Activated CD4-positive, alpha-beta T cell treated with anti-CD3 and anti-CD28 coated beads, Interleukin-2, amount 50 U/mL, for 48 hours (primary cell): ENCODE measurements at regions not wholly inside any gene's neighbourhood (a gene's known extent, or its start where the extent isn't known, plus 50 kb on each side); places are given as distances from the start of the nearest gene placed in this dataset.

ENCODE experiments used
- DNase-seq, 2 experiments: peaks; one replicate each; pipeline ENCODE4 v3.0.0-alpha.2; 2020

DNA sequence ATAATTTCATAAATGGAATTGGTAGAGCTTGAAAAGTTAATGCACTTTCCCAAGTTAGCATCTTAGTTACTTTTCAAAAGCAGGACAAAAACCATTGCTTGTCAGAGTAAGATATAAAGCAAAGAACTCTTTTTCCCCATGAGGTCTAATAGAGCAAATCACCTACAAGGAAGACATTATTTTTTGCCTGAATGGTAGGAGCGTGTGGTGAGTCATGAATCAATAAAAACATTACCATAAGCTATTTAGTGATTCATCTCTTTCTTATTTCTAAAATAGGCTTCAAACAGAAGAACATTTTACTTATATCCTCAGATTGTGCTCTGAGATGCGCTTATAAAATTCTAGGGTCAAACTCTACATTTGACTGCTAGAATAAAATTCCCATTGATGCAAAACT lies 109.4 kb upstream of the GPRIN3 start:
- no peak for DNase-seq

DNA sequence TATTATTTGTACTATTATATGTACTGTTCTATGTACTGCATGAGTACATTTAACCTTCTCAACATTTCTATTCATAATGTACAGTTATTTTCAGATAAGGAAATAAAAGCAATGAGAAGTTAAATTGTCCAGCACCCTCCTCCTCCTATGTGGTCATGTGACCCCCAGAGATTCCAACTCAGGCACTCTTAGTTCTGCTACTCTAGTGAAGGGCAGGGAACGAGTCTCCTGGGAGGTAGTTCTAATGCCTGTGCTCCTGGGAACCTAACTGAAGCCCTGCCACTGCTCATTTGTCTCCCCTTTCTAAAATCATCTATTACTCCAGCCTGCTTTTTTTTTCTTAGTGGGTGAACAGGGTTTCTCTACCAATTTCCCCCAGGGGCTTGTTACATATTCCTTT lies 105.9 kb upstream of the GPRIN3 start:
- DNase-seq, result no peak

DNA sequence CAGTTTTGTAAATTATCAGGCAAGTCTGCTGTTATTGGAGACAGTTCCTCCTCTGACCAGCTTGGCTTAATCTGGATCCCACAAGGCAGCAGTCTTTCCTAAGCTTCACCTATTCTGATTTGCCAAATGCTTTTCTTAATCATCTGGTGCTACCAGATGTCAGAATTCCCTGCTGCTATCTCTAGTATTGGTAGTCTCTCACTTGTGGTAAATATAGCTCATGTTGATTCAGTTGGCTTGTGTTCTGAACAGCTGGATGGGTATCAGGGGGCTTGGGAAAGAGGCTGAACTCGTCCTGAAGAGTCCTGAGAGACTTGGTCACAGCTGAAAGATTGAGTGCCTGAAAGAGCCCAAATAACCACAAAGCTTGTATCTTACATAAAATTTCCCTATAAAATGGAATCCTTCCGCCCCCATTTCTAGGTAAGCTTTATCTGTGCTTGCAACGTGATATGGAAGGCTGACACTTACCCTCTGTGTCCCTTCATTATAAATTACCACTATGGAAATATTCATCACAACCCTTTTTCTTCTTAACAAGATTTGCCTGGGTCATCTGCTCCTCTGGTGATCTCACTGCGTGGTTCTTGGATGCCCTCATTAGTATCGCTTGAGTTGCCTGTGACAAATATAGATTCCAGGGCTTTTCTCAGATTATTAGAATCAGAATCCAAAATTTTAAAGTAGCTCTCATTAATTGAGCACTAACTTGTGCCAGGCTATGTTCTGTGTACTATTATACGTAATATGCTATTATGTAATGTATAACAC lies 104.1 kb upstream of the GPRIN3 start:
- DNase-seq, result no peak

DNA sequence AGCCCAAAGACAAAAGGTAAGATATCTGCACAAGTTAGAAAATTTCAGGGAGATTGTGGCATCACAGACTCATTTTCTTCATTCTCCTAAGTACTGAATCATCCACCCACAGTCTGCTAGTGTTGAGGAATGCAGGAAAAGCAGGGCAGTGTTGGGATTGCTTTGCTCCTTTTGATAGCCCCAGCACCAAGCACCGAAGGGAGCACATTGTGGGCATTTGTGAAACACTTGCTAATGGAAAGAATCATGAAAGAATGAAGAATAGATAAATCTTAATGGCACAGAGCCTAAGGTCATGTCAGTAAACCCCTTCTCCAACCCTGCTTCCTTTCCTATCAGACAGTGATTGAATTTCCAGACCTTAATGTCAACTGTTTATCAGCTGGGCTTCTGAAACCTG lies 103.1 kb upstream of the GPRIN3 start:
- no peak for DNase-seq

DNA sequence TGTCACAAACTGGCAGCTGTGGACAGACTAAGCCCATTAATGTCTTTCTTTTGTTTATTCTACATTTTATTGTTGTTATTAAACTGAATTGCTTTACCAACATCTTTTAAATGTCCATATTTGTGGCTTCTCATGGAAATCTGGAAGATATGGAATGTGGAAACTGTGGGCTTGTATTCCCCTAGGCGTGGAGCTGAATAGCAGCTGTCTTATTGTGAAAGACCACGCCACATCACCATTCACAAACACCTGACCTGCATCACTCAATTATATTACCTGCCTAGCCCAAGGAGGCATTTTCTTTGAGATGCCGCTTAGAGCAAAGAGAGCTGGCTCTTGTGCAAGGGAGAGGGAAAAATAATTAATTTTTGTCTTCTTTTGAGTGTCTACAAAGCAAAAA lies 96.9 kb upstream of the GPRIN3 start:
- no peak for DNase-seq

DNA sequence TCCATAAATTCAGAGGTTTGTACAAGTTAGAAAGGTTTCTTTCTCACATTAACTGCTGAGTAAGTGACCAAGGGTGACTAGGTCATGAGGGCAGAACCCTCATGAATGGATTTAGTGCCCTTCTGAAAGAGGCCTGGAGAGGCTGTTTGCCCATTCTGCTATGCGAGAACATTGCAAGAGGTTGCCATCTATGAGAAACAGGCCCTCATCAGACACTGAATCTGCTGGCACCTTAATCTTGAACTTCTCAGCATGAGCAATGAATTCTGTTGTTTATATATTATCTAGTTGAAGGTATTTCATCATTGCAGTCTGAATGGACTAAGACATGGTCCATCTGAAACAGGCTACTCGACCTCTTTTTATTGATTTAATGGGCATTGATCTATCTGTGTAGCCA lies 96.2 kb upstream of the GPRIN3 start:
- no peak for DNase-seq

DNA sequence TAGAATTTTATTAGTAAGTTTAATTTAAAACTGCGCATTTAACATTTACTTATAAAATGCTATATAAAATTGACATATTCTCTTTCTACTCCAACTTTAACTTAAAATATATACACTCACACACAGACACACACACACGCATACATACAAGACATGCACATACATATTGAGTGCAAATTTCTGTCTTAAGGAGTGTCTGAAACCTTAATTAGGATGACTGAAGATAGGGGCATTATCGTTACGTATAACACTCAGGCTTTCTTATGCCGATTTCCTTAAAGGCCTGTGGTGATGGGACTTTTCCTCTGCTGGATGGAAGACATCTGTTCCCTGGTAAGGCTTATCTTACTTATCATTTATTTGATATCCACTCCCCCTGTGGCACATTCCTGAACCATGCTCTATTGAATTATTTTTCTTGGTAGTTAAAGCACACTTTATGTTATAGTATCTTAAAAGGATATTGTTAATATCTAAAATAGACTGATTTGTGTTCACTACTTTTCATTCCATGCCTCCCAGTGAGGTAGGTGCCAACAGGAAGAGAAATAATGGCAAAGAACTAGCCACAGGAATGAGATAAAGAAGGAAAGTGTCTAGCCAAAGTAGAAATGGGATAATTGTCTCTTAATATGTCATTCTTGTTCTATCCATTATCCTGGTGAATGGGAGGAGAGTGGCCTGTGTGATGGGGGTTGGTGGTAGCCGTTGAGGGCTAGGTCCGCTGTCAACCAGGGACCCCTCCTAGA lies 92.9 kb upstream of the GPRIN3 start:
- DNase-seq, result no peak

DNA sequence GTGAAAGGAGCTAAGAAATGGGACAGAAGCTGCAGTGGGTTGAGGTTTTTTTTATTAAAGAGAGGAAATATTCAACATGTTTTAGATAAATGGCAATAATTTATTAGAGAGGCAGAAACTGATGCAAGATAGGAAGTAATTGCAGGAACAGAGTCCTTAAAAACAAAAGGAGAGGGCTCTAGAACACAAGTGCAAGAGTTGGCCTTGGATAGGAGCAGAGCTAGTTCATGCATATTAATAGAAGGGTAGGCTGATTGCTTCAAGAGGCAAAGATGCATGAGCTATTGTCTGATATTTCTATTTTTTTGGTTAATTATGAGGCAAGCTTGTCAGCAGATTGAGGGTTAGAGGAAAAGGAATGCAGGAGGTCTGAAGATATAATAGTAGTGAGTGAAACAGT lies 91.0 kb upstream of the GPRIN3 start:
- no peak for DNase-seq

DNA sequence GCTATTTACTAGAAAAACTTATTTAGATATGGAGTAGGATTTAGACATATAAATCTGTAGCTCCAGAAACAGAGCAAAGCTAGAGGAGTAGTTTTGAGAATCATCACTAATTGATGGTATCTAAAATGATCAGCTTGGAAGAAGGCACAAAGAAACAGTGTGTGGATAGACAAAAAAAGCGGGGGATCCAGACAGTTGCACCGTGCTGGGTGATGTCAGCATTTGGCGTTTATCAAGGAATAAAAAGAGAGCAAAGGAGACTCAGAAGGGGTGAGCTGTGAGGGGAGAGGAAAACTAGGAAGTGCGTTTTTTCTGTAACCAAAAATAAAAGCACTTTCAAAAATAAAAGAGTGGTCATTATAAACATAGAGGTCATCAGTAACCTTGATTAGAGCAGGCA lies 90.5 kb upstream of the GPRIN3 start:
- no peak for DNase-seq

DNA sequence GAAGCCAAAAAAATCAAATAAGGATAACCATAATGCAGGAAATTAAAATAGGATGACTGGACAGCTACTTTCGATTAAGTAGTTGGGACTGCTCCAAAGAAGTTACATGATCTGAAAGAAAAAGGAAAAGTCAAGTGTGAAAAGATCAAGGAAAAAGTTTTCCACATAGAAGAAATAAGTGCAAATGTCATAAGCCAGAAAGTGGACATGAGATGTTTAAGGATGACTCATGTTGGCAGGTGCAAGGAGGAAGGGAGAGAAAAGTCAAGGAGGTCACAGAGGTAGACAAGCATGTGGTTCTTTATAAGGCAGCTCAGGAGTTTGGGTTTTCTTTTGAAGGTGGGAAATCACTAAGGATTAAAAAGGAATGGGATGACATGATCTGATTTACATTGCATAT lies 89.8 kb upstream of the GPRIN3 start:
- no peak for DNase-seq

DNA sequence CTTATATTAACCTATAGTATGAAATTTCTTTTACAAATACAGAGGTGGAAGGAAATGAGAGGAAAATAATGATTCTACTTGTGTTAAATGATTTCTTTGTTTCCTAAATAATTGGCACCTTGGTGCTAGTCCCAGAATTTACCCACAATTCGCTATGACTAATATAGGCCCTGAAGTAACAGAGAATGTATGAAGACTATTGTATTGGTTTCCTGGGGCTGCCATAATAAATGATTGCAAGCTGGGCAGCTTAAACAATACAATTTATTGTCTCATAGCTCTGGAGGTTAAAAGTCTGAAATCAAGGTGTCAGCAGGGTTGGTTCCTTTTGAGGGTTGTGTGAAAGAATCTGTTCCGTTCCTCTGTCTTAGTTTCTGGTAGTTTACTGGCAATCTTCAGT lies 74.8 kb upstream of the GPRIN3 start:
- no peak for DNase-seq

DNA sequence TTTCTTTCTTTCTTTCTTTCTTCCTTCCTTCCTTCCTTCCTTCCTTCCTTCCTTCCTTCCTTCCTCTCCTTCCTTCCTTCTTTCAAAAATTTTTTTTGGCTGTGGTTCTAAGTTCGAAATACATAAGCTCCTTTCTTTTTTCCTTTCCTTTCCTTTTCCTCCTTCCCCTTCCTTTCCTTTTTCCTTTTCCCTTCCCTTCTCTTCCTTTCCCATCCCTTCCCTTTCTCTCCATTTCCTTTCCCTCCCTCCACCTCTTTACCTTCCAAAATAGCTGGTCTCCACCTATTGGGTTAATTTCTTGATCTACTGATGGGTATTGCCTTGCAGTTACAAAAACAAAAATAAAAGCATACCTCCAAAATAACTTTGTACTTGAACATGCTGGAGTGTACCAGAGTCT lies 73.4 kb upstream of the GPRIN3 start:
- no peak for DNase-seq

DNA sequence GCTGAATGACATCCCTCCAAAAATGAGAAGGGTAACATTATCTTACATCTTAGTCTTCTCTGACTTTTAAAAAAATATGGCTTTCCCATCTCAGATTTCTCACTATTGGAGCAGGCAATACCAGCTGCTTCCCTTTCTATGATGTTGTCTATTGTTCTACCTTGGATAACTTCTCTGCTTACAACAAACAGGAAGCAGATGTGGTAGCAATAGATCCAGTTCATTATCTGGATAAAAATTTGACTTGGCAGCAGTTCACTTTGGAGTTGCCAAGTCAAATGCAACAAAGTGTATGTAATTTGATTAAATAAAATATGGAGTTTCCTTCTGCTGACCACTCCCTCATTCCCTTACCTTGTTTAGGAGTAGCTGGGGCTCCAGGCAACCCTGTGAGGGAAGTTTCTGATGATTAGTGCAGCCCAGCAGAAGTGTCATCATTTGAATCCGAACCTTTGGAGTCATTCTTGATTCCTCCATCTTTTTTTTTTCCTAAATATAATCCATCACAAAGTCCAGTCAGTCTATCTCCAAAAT lies 72.0 kb upstream of the GPRIN3 start:
- DNase-seq, result no peak

DNA sequence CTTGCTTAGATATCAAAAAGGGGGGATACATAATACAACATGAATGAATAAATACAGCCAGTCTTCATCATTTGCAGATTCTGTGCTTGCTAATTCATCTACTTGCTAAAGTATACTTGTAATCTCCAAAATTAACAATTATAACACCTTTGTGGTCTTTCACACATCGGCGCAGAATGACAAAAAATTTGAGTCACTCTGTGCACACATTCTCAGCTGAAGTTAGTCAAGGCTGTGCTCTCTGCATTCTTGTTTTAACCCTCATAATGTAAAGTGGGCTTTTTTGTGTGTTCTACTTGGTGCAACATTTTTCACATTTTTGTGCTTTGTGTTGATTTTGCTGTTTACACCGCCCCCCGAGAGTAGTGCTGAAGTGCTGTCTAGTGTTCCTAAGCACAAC lies 65.8 kb upstream of the GPRIN3 start:
- DNase-seq, result no peak

DNA sequence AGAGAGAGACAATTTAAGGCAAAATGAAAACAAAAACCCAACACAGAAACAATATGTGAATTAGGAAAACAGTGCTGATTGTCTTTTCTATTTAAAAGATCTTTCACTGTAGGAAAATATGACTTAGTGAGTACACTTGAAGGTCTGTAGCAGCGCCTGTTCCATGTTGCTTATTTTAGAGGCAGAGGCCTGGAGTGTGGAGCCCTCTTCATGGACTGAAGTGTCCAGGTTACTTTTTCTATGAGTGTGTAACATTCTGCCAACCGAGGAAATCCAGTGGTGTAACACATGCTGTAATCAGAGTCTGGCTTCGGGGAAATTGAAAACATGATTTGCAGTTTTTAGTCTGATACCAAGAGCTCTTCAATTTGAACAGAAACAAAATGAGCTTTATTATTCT lies 64.0 kb upstream of the GPRIN3 start:
- DNase-seq, result no peak

DNA sequence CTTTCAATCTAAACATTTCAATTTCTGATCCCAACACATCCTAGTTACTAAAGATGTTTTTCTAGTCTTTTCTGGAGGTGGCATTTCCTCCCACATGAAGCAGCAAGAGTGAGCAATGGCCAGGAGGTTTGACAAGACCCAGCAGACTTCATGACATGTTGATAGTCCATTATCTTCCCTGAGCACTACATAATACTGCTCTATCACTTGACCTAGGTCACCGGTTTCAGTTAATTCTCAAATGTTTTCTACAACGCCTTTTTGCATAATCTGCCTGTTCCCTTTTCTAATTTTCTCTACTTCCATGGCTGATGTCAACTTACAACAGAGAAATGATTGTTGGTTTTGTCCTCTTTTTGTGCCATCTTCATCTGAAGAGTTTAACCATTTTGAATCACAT lies 62.0 kb upstream of the GPRIN3 start:
- no peak for DNase-seq

DNA sequence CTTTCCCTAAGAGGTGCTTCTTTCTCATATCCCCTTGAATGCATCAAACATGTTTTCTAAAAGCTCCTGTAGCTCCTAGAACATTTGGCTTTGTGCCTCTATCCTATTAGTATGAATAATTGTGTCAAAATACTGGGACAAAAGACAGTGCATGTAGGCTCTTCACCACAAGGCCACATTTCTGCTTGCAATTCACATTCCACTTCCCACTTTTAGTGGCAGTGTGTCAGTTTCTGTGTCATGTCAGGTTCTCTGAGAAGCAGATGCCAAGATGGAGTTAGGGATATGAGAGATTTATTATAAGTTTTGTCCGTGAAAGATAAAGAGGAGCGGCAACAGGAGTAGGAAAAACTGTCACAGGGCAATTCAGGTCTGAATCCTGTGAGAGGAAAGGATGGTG lies 61.3 kb upstream of the GPRIN3 start:
- no peak for DNase-seq

DNA sequence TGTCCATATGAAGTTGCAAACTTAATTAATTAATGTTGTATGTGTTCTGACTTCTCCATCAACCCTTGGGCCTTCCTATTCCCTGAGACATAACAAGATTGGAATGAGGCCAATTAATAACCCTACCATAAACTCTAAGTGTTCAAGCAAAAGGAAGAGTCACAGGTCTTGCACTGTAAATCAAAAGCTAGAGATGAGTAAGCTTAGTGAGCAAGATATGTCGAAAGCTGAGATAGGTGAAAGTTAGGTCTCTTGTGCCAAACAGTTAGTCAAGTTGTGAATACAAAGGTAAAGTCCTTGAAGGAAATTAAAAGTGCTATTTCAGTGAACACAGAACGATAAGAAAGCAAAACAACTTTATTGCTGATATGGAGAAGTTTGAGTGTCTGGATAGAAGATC lies 58.2 kb upstream of the GPRIN3 start:
- DNase-seq, result no peak

DNA sequence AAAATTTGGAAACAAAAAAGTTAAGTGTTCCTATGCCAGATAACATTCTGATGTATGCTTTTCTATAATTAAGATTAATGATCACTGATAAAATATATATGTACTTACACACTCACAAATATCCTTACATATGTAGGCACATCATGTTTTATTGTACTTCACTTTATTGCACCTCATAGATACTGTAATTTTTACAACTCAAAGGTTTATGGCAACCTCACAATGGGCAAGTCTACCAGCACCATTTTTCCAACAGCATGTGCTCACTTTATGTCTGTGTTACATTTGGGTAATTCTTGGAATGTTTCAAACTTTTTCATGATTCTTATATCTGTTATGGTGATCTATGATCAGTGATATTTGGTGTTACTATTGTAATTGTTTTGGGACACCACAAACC lies 57.8 kb upstream of the GPRIN3 start:
- DNase-seq, result no peak

DNA sequence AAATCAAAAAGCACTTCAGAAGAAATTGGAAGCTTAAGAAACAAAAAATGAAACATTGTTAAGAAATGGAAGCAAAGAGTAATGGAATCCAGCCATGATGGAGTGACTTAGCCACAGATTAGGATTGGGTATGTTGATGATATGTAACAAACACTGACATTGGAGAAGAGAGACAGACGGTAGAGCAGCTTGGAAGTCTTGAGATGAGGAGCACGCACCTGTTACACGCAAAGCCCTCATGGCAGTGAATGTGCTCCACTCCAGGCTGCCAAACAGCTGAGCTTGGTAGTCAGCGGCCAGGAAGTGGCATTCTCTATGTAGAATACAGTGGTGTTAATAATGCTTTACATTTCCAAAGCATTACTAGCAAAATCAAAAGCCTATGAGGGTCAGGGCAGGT lies 56.9 kb upstream of the GPRIN3 start:
- DNase-seq, result no peak

DNA sequence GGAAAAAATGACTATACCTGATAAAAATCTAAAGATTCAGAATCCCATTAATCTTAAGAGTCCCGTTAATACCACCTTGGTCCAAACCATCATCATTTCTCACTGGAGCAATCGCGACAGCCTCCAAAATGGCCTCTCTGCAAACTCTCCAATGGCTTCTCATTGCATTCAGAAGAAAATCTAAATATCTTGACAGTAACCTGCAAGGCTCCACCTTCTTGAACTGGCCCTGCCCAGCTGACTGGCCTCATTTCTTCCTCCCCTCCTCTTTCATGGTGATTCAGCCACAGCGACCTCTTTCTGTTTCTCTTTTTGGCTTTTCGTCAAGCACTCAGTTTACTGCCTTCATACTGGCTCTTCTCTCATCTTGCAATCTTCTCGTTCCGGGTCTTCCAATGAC lies 56.2 kb upstream of the GPRIN3 start:
- DNase-seq, result no peak

DNA sequence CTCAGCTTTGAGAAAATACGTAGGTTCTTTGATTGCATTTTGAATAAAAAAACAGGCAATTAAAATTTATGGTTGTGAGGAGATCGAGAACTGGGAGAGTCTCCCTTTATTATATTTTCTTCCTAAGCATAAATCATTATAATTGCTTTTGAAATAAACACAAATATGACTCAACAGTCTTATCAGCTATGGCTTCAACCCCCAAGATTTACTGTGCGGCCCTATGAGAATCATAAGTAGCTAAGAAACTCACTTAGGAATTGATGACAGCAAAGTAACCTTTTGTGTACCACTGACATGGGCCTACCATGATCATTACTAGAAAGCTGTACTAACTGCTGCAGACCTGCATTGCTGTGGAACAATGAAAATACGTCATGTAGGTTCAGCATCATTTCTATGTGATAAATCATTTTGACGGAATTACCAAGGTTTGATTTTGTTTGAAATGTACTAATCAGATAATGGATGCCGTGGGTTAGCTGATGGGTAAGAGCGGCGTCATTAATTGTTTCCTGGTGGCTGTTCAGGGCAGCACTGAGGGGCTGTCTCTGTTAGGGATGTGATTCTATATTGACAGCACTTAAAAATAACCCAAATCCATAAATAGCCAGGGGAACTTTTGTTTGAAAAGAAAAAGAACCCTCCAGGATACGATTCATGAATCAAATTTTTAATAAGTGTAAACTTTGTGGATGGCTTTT lies 51.5 kb upstream of the GPRIN3 start:
- no peak for DNase-seq

DNA sequence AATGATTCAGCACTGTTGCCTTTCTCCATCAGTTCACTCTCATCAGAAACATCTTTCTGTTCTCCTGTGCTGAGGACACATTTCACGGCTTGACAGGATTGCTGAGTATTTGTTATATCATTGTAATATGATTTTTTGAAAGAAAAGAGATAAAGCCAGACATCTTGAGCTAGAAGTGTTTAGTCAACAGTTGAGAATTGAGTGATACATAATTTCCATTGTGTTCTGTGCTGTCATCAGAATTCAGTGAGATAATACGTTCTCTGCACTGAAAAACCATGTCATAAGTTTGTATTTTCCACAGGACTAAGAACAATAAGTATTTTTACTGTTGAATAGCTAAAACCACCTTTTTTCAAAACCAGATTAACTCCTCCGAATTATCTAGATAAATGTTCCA lies 50.2 kb upstream of the GPRIN3 start:
- no peak for DNase-seq
